H9 (cell line): ENCODE measurements at regions not wholly inside any gene's neighbourhood (a gene's known extent, or its start where the extent isn't known, plus 50 kb on each side); places are given as distances from the start of the nearest gene placed in this dataset.

Experiments
- DNase-seq: peaks from one replicate; pipeline ENCODE4 v3.0.0-alpha.2; 2017
- H2AFZ ChIP-seq: one replicate; pipeline ENCODE4 v1.6.1; 2013; ENCODE audit warnings: mild to moderate bottlenecking, low read length, control low read depth, moderate library complexity
- H2AK5ac ChIP-seq: 2 replicates; pipeline ENCODE4 v1.6.1; 2013; ENCODE audit warnings: low read length, control low read depth, mixed read lengths; ENCODE audit not compliant: insufficient read length
- H2BK120ac ChIP-seq: one replicate; pipeline ENCODE4 v1.6.1; 2013; ENCODE audit warnings: low read depth, mild to moderate bottlenecking, low read length, control low read depth, inconsistent platforms; ENCODE audit not compliant: poor library complexity, severe bottlenecking
- H2BK12ac ChIP-seq: 2 replicates; pipeline ENCODE4 v1.6.1; 2013; ENCODE audit warnings: low read length, control low read depth, mixed read lengths, low read depth; ENCODE audit not compliant: insufficient read length
- H2BK15ac ChIP-seq: 2 replicates; pipeline ENCODE4 v1.6.1; 2013; ENCODE audit warnings: low read depth, low read length, control low read depth
- H2BK20ac ChIP-seq: one replicate; pipeline ENCODE4 v1.6.1; 2013; ENCODE audit warnings: low read depth, mild to moderate bottlenecking, low read length, control low read depth, inconsistent platforms; ENCODE audit not compliant: poor library complexity, severe bottlenecking
- H2BK5ac ChIP-seq: 2 replicates; pipeline ENCODE4 v1.6.1; 2013; ENCODE audit warnings: low read length, control low read depth, mixed read lengths; ENCODE audit not compliant: insufficient read length
- H3K14ac ChIP-seq: 2 replicates; pipeline ENCODE4 v1.6.1; 2013; ENCODE audit warnings: low read length, control low read depth; ENCODE audit not compliant: insufficient read depth
- H3K18ac ChIP-seq: 2 replicates; pipeline ENCODE4 v1.6.1; 2013; ENCODE audit warnings: low read depth, mild to moderate bottlenecking, mixed read lengths, low read length, control low read depth; ENCODE audit not compliant: insufficient read length
- H3K23ac ChIP-seq: 2 replicates; pipeline ENCODE4 v1.6.1; 2013; ENCODE audit warnings: low read length, control low read depth, mixed read lengths, low read depth; ENCODE audit not compliant: insufficient read length
- H3K23me2 ChIP-seq: 2 replicates; pipeline ENCODE4 v1.6.1; 2013; ENCODE audit warnings: low read depth, mild to moderate bottlenecking, mixed read lengths, low read length, control low read depth; ENCODE audit not compliant: insufficient read length, poor library complexity, severe bottlenecking
- H3K27ac ChIP-seq: 2 replicates; pipeline ENCODE4 v1.5.1; 2013; ENCODE audit warnings: low read length, control low read depth, mixed read lengths, low read depth; ENCODE audit not compliant: insufficient read length
- H3K27me3 ChIP-seq: 2 replicates; pipeline ENCODE4 v1.6.1; 2013; ENCODE audit warnings: low read length, control low read depth, inconsistent platforms; ENCODE audit not compliant: insufficient read depth
- H3K4ac ChIP-seq: 2 replicates; pipeline ENCODE4 v1.6.1; 2013; ENCODE audit warnings: low read depth, mild to moderate bottlenecking, control low read depth, inconsistent platforms, low read length, moderate library complexity
- H3K4me1 ChIP-seq: 2 replicates; pipeline ENCODE4 v1.6.1; 2013; ENCODE audit warnings: low read length, control low read depth, inconsistent platforms; ENCODE audit not compliant: insufficient read depth
- H3K4me2 ChIP-seq: 2 replicates; pipeline ENCODE4 v1.6.1; 2013; ENCODE audit warnings: low read length, control low read depth, mixed read lengths; ENCODE audit not compliant: insufficient read length, insufficient read depth
- H3K56ac ChIP-seq: 2 replicates; pipeline ENCODE4 v1.6.1; 2013; ENCODE audit warnings: low read depth, mild to moderate bottlenecking, mixed read lengths, low read length, control low read depth; ENCODE audit not compliant: insufficient read length
- H3K79me1 ChIP-seq: 2 replicates; pipeline ENCODE4 v1.6.1; 2013; ENCODE audit warnings: low read depth, mild to moderate bottlenecking, moderate library complexity, low read length, control low read depth, inconsistent platforms; ENCODE audit not compliant: insufficient read depth, poor library complexity, severe bottlenecking
- H3K79me2 ChIP-seq: 2 replicates; pipeline ENCODE4 v1.6.1; 2013; ENCODE audit warnings: low read length, control low read depth, inconsistent platforms; ENCODE audit not compliant: insufficient read depth
- H3K9ac ChIP-seq: 2 replicates; pipeline ENCODE4 v1.6.1; 2013; ENCODE audit warnings: low read length, control low read depth, mixed read lengths; ENCODE audit not compliant: insufficient read length; ENCODE audit errors: extremely low read depth
- H3K9me3 ChIP-seq: one replicate; pipeline ENCODE4 v1.6.1; 2013; ENCODE audit warnings: low read depth, low read length, inconsistent platforms; ENCODE audit not compliant: control insufficient read depth
- H3T11ph ChIP-seq: one replicate; pipeline ENCODE4 v1.6.1; 2013; ENCODE audit warnings: mild to moderate bottlenecking, low read length, control low read depth, inconsistent platforms
- H4K20me1 ChIP-seq: one replicate; pipeline ENCODE4 v1.6.1; 2013; ENCODE audit not compliant: control insufficient read depth, insufficient read length, insufficient read depth
- H4K5ac ChIP-seq: 2 replicates; pipeline ENCODE4 v1.6.1; 2013; ENCODE audit warnings: low read depth, mild to moderate bottlenecking, mixed read lengths, low read length, control low read depth; ENCODE audit not compliant: insufficient read length
- H4K8ac ChIP-seq: replicated peaks from 2 replicates; pipeline ENCODE4 v1.6.1; 2013; ENCODE audit warnings: low read length, control low read depth, mixed read lengths, low read depth; ENCODE audit not compliant: insufficient read length
- H4K91ac ChIP-seq: 2 replicates; pipeline ENCODE4 v1.6.1; 2013; ENCODE audit warnings: low read depth, mild to moderate bottlenecking, moderate library complexity, mixed read lengths, low read length, control low read depth; ENCODE audit not compliant: insufficient read length
- H3K27ac Mint-ChIP-seq, 3 experiments: 2 replicates in 2 of 3; 3 replicates in 1 of 3; pipeline ENCODE4 v1.8.0; 2020 to 2021; ENCODE audit warnings: mixed read lengths in 3 of 3, mild to moderate bottlenecking in 1 of 3, moderate library complexity in 1 of 3
- H3K27me3 Mint-ChIP-seq: 2 replicates; pipeline ENCODE4 v1.8.0; 2021; ENCODE audit warnings: low read depth, mild to moderate bottlenecking, moderate library complexity, mixed read lengths
- H3K36me3 Mint-ChIP-seq, 3 experiments: 2 replicates in 2 of 3; 3 replicates in 1 of 3; pipeline ENCODE4 v1.8.0; 2020 to 2021; ENCODE audit warnings: low read depth in 3 of 3, mixed read lengths in 3 of 3; ENCODE audit not compliant: insufficient read depth in 1 of 3
- H3K4me1 Mint-ChIP-seq, 2 experiments: 2 replicates each; pipeline ENCODE4 v1.8.0; 2020; ENCODE audit warnings: mixed read lengths in 2 of 2
- H3K4me3 Mint-ChIP-seq, 2 experiments: 2 replicates in 1 of 2; 3 replicates in 1 of 2; pipeline ENCODE4 v1.8.0; 2020 to 2021; ENCODE audit warnings: mild to moderate bottlenecking in 2 of 2, mixed read lengths in 2 of 2, moderate library complexity in 1 of 2
- H3K9me3 Mint-ChIP-seq, 2 experiments: 2 replicates in 1 of 2; 3 replicates in 1 of 2; pipeline ENCODE4 v1.8.0; 2020; ENCODE audit warnings: mild to moderate bottlenecking in 2 of 2, mixed read lengths in 2 of 2, moderate library complexity in 1 of 2
- WGBS: extraction: QIAGEN DNeasy Blood & Tissue Kit; methylation state at CpG from one replicate; pipeline ENCODE4 v1.1.7; 2013; ENCODE audit warnings: missing lambda C conversion rate, low lambda C conversion rate, mixed read lengths; ENCODE audit not compliant: insufficient read length; ENCODE audit errors: extremely low coverage; 5-methylcytosine and 5-hydroxymethylcytosine counted together
- TF ChIP-seq, protein P1 (sequence below): fragments of 200-600 bp; sonication (generic); conservative IDR thresholded peaks from 3 replicates; pipeline ENCODE4 v1.8.0; 2021; ENCODE audit warnings: antibody characterized with exemption, mild to moderate bottlenecking

DNA sequence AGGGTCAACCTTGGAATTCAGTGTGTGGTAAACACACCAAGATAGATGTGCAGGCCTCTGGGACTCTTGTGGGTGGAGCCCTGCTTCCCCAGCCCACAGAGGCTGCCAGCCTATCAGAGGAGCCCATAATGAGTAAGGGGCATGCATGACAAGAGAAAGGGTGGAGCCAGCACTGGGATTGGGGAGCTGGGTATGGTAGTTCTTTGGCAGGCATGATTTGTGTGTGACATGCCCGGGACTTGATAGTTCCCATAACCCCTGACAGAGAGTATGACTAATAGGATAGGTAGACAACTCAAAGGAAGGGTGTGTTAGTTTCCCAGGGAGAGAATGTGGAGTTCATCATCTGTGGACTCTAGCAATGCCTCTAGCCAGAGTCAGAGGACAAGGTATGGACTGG, 143.0 kb downstream of the EMP1 start:
- no peak overlapping the region for H4K5ac ChIP-seq
- no peak overlapping the region for H3K56ac ChIP-seq
- no peak overlapping the region for H2BK12ac ChIP-seq
- H3T11ph ChIP-seq, result no peak overlapping the region
- no peak overlapping the region for H2AK5ac ChIP-seq
- H3K23ac ChIP-seq, result no peak overlapping the region
- H2BK5ac ChIP-seq, result no peak overlapping the region
- no peak overlapping the region for H4K91ac ChIP-seq
- H3K9me3 ChIP-seq, result no peaks in the 10 kb centered on the region
- no peaks in the 10 kb centered on the region for H3K23me2 ChIP-seq
- H3K4me2 ChIP-seq, result no peak overlapping the region
- H3K14ac ChIP-seq, result no peak overlapping the region
- no peaks in the 10 kb centered on the region for H3K79me2 ChIP-seq
- no peaks in the 10 kb centered on the region for H3K79me1 ChIP-seq
- Mint-ChIP-seq H3K27me3 (no peaks in the 10 kb centered on the region; the same call in 1 of the 2 replicates), H3K36me3 (no peaks in the 10 kb centered on the region; a peak in 1 of 7 replicates), H3K4me1 (no peaks in the 10 kb centered on the region), H3K27ac (no peak overlapping the region), H3K4me3 (no peak overlapping the region), H3K9me3 (no peaks in the 10 kb centered on the region; a peak in 1 of 5 replicates)
- H2BK20ac ChIP-seq, result no peak overlapping the region
- DNase-seq, result no peak
- H2AFZ ChIP-seq, result no peak overlapping the region
- H2BK15ac ChIP-seq, result no peak overlapping the region
- H2BK120ac ChIP-seq, result no peak overlapping the region
- H4K20me1 ChIP-seq, result no peaks in the 10 kb centered on the region
- no CpG with 5 or more reads among the region's 1 CpG for WGBS
- no peak overlapping the region for H3K27ac ChIP-seq
- no peak overlapping the region for H3K9ac ChIP-seq
- no peak overlapping the region for H4K8ac ChIP-seq
- no peaks in the 10 kb centered on the region for H3K27me3 ChIP-seq
- no peak overlapping the region for H3K18ac ChIP-seq
- H3K4ac ChIP-seq, result no peak overlapping the region
- no peaks in the 10 kb centered on the region for H3K4me1 ChIP-seq
- TF ChIP-seq, protein P1, sequence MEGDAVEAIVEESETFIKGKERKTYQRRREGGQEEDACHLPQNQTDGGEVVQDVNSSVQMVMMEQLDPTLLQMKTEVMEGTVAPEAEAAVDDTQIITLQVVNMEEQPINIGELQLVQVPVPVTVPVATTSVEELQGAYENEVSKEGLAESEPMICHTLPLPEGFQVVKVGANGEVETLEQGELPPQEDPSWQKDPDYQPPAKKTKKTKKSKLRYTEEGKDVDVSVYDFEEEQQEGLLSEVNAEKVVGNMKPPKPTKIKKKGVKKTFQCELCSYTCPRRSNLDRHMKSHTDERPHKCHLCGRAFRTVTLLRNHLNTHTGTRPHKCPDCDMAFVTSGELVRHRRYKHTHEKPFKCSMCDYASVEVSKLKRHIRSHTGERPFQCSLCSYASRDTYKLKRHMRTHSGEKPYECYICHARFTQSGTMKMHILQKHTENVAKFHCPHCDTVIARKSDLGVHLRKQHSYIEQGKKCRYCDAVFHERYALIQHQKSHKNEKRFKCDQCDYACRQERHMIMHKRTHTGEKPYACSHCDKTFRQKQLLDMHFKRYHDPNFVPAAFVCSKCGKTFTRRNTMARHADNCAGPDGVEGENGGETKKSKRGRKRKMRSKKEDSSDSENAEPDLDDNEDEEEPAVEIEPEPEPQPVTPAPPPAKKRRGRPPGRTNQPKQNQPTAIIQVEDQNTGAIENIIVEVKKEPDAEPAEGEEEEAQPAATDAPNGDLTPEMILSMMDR, result no peak
